AG04450 (cell line): ENCODE measurements at regions not wholly inside any gene's neighbourhood (a gene's known extent, or its start where the extent isn't known, plus 50 kb on each side); places are given as distances from the start of the nearest gene placed in this dataset.

Source experiments
- CTCF ChIA-PET: fragments of 300-600, 350-600 bp; formaldehyde crosslinking; extraction: SDS; loops from one replicate; lab custom pipeline; 2022; ENCODE audit warnings: antibody characterized with exemption, inconsistent platforms; lab: Charles Lee
- POLR2A ChIA-PET: fragments of 350-600 bp; formaldehyde crosslinking; extraction: SDS; loops from one replicate; lab custom pipeline; 2021; ENCODE audit warnings: antibody characterized with exemption, inconsistent platforms; lab: Yijun Ruan, JAX
- DNase-seq: peaks from one replicate; pipeline ENCODE4 v3.0.0-alpha.2; 2011; ENCODE audit warnings: low read depth, low spot score
- H3K27ac ChIP-seq: one replicate; pipeline ENCODE4 v1.5.1; 2012; ENCODE audit warnings: low read depth, low read length, control low read depth
- H3K27me3 ChIP-seq: one replicate; pipeline ENCODE4 v1.6.0; 2012; ENCODE audit warnings: low read length; ENCODE audit not compliant: control insufficient read depth, insufficient read depth
- H3K4me3 ChIP-seq: 2 replicates; pipeline ENCODE4 v1.5.1; 2011; ENCODE audit warnings: mild to moderate bottlenecking, low read depth, low read length, control low read depth
- H3K9me3 ChIP-seq: 2 replicates; pipeline ENCODE4 v1.5.1; 2012; ENCODE audit warnings: low read length; ENCODE audit not compliant: control insufficient read depth, insufficient read depth
- CTCF ChIP-seq: IDR thresholded peaks from 2 replicates; pipeline ENCODE4 v1.5.1; 2011; ENCODE audit warnings: low read depth, low read length, control low read depth, inconsistent platforms

GRCh38 chr13:50162001-50162400 lies 146.8 kb downstream of the KCNRG start:
- CTCF ChIA-PET = interaction anchor here (0.7 kb wide), 1 partner anchor 25 kb away, joined by 3 read pairs; no protein-coding TSS in a partner anchor
- POLR2A ChIA-PET = no interaction called here
- no peak for TF ChIP-seq CTCF
- H3K27me3 ChIP-seq = no peaks in the 10 kb centered on the region
- no peak overlapping the region for H3K4me3 ChIP-seq
- no peaks in the 10 kb centered on the region for H3K9me3 ChIP-seq
- H3K27ac ChIP-seq = no peak overlapping the region
- no peak for DNase-seq

GRCh38 chr13:50162567-50162966 lies 147.3 kb downstream of the KCNRG start:
- DNase-seq = no peak
- H3K4me3 ChIP-seq = no peak overlapping the region
- CTCF ChIA-PET = no interaction called here
- H3K27ac ChIP-seq = no peak overlapping the region
- POLR2A ChIA-PET = no interaction called here
- no peaks in the 10 kb centered on the region for H3K27me3 ChIP-seq
- no peaks in the 10 kb centered on the region for H3K9me3 ChIP-seq
- TF ChIP-seq CTCF = no peak

GRCh38 chr13:50167224-50167947 lies 152.1 kb downstream of the KCNRG start:
- ChIA-PET CTCF (no interaction called here), POLR2A (interaction anchor here (0.7 kb wide), 1 partner anchor 362 kb away, joined by 3 read pairs; no protein-coding TSS in a partner anchor)
- H3K9me3 ChIP-seq = no peaks in the 10 kb centered on the region
- H3K4me3 ChIP-seq = no peak overlapping the region
- no peak overlapping the region for H3K27ac ChIP-seq
- no peaks in the 10 kb centered on the region for H3K27me3 ChIP-seq
- no peak for TF ChIP-seq CTCF
- no peak for DNase-seq

- H3K27me3 ChIP-seq = no peaks in the 10 kb centered on the region
- ChIA-PET CTCF (no interaction called here), POLR2A (no interaction called here)
- H3K9me3 ChIP-seq = no peaks in the 10 kb centered on the region
- TF ChIP-seq CTCF = no peak
- no peak for DNase-seq
- H3K27ac ChIP-seq = no peak overlapping the region
- no peak overlapping the region for H3K4me3 ChIP-seq
Observed at GRCh38 chr13:50167967-50168366, 152.7 kb downstream of the KCNRG start.

GRCh38 chr13:50168786-50169185 lies 153.5 kb downstream of the KCNRG start:
- no peak overlapping the region for H3K4me3 ChIP-seq
- ChIA-PET POLR2A (interaction anchor here (0.6 kb wide), 1 partner anchor 384 kb away, joined by 3 read pairs; no protein-coding TSS in a partner anchor), CTCF (no interaction called here)
- no peak overlapping the region for H3K27ac ChIP-seq
- no peaks in the 10 kb centered on the region for H3K27me3 ChIP-seq
- H3K9me3 ChIP-seq = no peaks in the 10 kb centered on the region
- DNase-seq = no peak
- TF ChIP-seq CTCF = no peak
